Astrocyte (in vitro differentiated cells and primary cell): ENCODE measurements at regions not wholly inside any gene's neighbourhood (a gene's known extent, or its start where the extent isn't known, plus 50 kb on each side); places are given as distances from the start of the nearest gene placed in this dataset.

Experiments used
- DNase-seq: peaks from one replicate; pipeline ENCODE4 v3.0.0-alpha.2; 2010; ENCODE audit warnings: low read depth
- FAIRE-seq: peaks from 2 replicates; lab custom pipeline; 2011; peaks lifted over from hg19 to GRCh38; lab: Jason Lieb, UNC
- H2AFZ ChIP-seq: 2 replicates; pipeline ENCODE4 v1.6.0; 2012; ENCODE audit warnings: low read depth, low read length, inconsistent platforms
- H3K27ac ChIP-seq: 2 replicates; pipeline ENCODE4 v1.5.1; 2011; ENCODE audit warnings: low read depth, low read length, inconsistent platforms
- H3K27me3 ChIP-seq: 2 replicates; pipeline ENCODE4 v1.6.0; 2011; ENCODE audit warnings: low read length, inconsistent platforms; ENCODE audit not compliant: insufficient read depth
- H3K36me3 ChIP-seq: 2 replicates; pipeline ENCODE4 v1.5.1; 2011; ENCODE audit warnings: low read length, inconsistent platforms; ENCODE audit not compliant: insufficient read depth
- H3K4me1 ChIP-seq: 2 replicates; pipeline ENCODE4 v1.5.1; 2011; ENCODE audit warnings: low read length, inconsistent platforms; ENCODE audit not compliant: insufficient read depth
- H3K4me2 ChIP-seq: 2 replicates; pipeline ENCODE4 v1.6.0; 2012; ENCODE audit warnings: low read length, inconsistent platforms
- H3K4me3 ChIP-seq: 2 replicates; pipeline ENCODE4 v1.5.1; 2011; ENCODE audit warnings: low read depth, mild to moderate bottlenecking, low read length, inconsistent platforms; ENCODE audit not compliant: insufficient read depth
- H3K79me2 ChIP-seq: 2 replicates; pipeline ENCODE4 v1.6.0; 2012; ENCODE audit warnings: mild to moderate bottlenecking, low read length, inconsistent platforms; ENCODE audit not compliant: insufficient read depth
- H3K9ac ChIP-seq: 2 replicates; pipeline ENCODE4 v1.6.0; 2012; ENCODE audit warnings: mild to moderate bottlenecking, low read length, inconsistent platforms
- H3K9me3 ChIP-seq: 2 replicates; pipeline ENCODE4 v1.5.1; 2012; ENCODE audit warnings: low read depth, mild to moderate bottlenecking, low read length, inconsistent platforms; ENCODE audit not compliant: insufficient read depth
- H4K20me1 ChIP-seq: 2 replicates; pipeline ENCODE4 v1.6.0; 2012; ENCODE audit warnings: low read length, inconsistent platforms; ENCODE audit not compliant: insufficient read depth
- H3K27ac Mint-ChIP-seq: one replicate; pipeline ENCODE4 v1.8.0; 2021; ENCODE audit warnings: mild to moderate bottlenecking, mixed read lengths; ENCODE audit not compliant: unreplicated experiment
- H3K27me3 Mint-ChIP-seq: one replicate; pipeline ENCODE4 v1.8.0; 2021; ENCODE audit warnings: low read depth, mixed read lengths; ENCODE audit not compliant: unreplicated experiment
- H3K36me3 Mint-ChIP-seq: one replicate; pipeline ENCODE4 v1.8.0; 2021; ENCODE audit warnings: low read depth, mixed read lengths; ENCODE audit not compliant: unreplicated experiment
- H3K4me1 Mint-ChIP-seq: one replicate; pipeline ENCODE4 v1.8.0; 2021; ENCODE audit warnings: low read depth, mixed read lengths; ENCODE audit not compliant: unreplicated experiment
- H3K4me3 Mint-ChIP-seq: one replicate; pipeline ENCODE4 v1.8.0; 2021; ENCODE audit warnings: mild to moderate bottlenecking, moderate library complexity, mixed read lengths; ENCODE audit not compliant: unreplicated experiment
- H3K9me3 Mint-ChIP-seq: one replicate; pipeline ENCODE4 v1.8.0; 2021; ENCODE audit warnings: mild to moderate bottlenecking, mixed read lengths; ENCODE audit not compliant: unreplicated experiment
- CTCF ChIP-seq: IDR thresholded peaks from 2 replicates; pipeline ENCODE4 v1.5.1; 2011; ENCODE audit warnings: low read depth, mild to moderate bottlenecking, inconsistent platforms, low read length, moderate library complexity; ENCODE audit not compliant: insufficient read depth
- EZH2 ChIP-seq: IDR thresholded peaks from 2 replicates; pipeline ENCODE4 v1.6.1; 2012; ENCODE audit warnings: mild to moderate bottlenecking, low read length, inconsistent platforms; ENCODE audit not compliant: insufficient read depth

- no peak overlapping the region for H2AFZ ChIP-seq
- no peak overlapping the region for H3K4me2 ChIP-seq
- Mint-ChIP-seq H3K36me3 (no peaks in the 10 kb centered on the region), H3K4me1 (no peaks in the 10 kb centered on the region), H3K27me3 (no peaks in the 10 kb centered on the region), H3K9me3 (no peaks in the 10 kb centered on the region), H3K4me3 (no peak overlapping the region), H3K27ac (no peak overlapping the region)
- H3K4me1 ChIP-seq = no peaks in the 10 kb centered on the region
- no peaks in the 10 kb centered on the region for H3K79me2 ChIP-seq
- H3K27ac ChIP-seq = no peak overlapping the region
- TF ChIP-seq CTCF (no peak), EZH2 (no peak)
- H3K4me3 ChIP-seq = no peak overlapping the region
- no peaks in the 10 kb centered on the region for H4K20me1 ChIP-seq
- H3K36me3 ChIP-seq = no peaks in the 10 kb centered on the region
- FAIRE-seq = no peak
- H3K9me3 ChIP-seq = no peaks in the 10 kb centered on the region
- H3K27me3 ChIP-seq = no peaks in the 10 kb centered on the region
- no peak for DNase-seq
- H3K9ac ChIP-seq = no peak overlapping the region
Observed at GRCh38 chrX:35025820-35026219, 83.2 kb downstream of the FAM47B start.

- Histone ChIP-seq H3K79me2 (no peaks in the 10 kb centered on the region), H3K4me1 (no peaks in the 10 kb centered on the region), H3K9me3 (no peaks in the 10 kb centered on the region), H2AFZ (no peak overlapping the region), H3K4me2 (no peak overlapping the region), H3K27ac (no peak overlapping the region), H4K20me1 (no peaks in the 10 kb centered on the region), H3K9ac (no peak overlapping the region), H3K27me3 (no peaks in the 10 kb centered on the region), H3K4me3 (no peak overlapping the region), H3K36me3 (no peaks in the 10 kb centered on the region)
- TF ChIP-seq EZH2 (no peak), CTCF (no peak)
- H3K36me3 Mint-ChIP-seq = no peaks in the 10 kb centered on the region
- FAIRE-seq (peak; percentile 93), DNase-seq (peak; percentile 2)
- H3K27me3 Mint-ChIP-seq = no peaks in the 10 kb centered on the region
- H3K4me1 Mint-ChIP-seq = peaks cover 2% of the 10 kb centered on the region
- H3K4me3 Mint-ChIP-seq = no peak overlapping the region
- peaks cover 7% of the 10 kb centered on the region for H3K9me3 Mint-ChIP-seq
- H3K27ac Mint-ChIP-seq = no peak overlapping the region
Observed at GRCh38 chrX:35040871-35041270, 98.3 kb downstream of the FAM47B start.

- Mint-ChIP-seq H3K27ac (no peak overlapping the region), H3K27me3 (no peaks in the 10 kb centered on the region), H3K4me1 (no peaks in the 10 kb centered on the region), H3K36me3 (no peaks in the 10 kb centered on the region), H3K4me3 (no peak overlapping the region), H3K9me3 (no peaks in the 10 kb centered on the region)
- TF ChIP-seq EZH2 (no peak), CTCF (no peak)
- FAIRE-seq = peak; percentile 43
- Histone ChIP-seq H4K20me1 (no peaks in the 10 kb centered on the region), H3K9me3 (no peaks in the 10 kb centered on the region), H3K27me3 (no peaks in the 10 kb centered on the region), H3K4me1 (no peaks in the 10 kb centered on the region), H3K36me3 (no peaks in the 10 kb centered on the region), H3K27ac (no peak overlapping the region), H3K4me2 (no peak overlapping the region), H2AFZ (no peak overlapping the region), H3K4me3 (no peak overlapping the region), H3K79me2 (no peaks in the 10 kb centered on the region), H3K9ac (no peak overlapping the region)
- DNase-seq = no peak
Observed at GRCh38 chrX:35046660-35047296, 104.2 kb downstream of the FAM47B start.
